GM13977 (cell line): ENCODE measurements at regions not wholly inside any gene's neighbourhood (a gene's known extent, or its start where the extent isn't known, plus 50 kb on each side); places are given as distances from the start of the nearest gene placed in this dataset.

ENCODE experiments used
- DNase-seq: peaks from one replicate; pipeline ENCODE4 v3.0.0; 2012; ENCODE audit warnings: low spot score
- CTCF ChIP-seq: IDR thresholded peaks from 2 replicates; pipeline ENCODE4 v1.5.1; 2012; ENCODE audit warnings: mild to moderate bottlenecking, control low read depth; ENCODE audit not compliant: insufficient read depth; ENCODE audit errors: extremely low read depth, missing control alignments
- in situ Hi-C: fragments of 300-500 bp; cut with MboI; formaldehyde crosslinking; loops from one replicate; pipeline ENCODE4 v1.12.0; 2022; ENCODE audit warnings: low sequenced_read_pairs, low pct_unique_long_range_greater_than_20kb, mixed read lengths, inconsistent platforms; ENCODE audit not compliant: unreplicated experiment

GRCh38 chr20:11001302-11001701 is 327.5 kb upstream of the JAG1 start:
- in situ Hi-C loops = no loop called here
- TF ChIP-seq CTCF = no peak
- DNase-seq = no peak

GRCh38 chr20:11001764-11002540 is 328.2 kb upstream of the JAG1 start:
- no peak for DNase-seq
- in situ Hi-C loops = no loop called here
- no peak for TF ChIP-seq CTCF

- TF ChIP-seq CTCF = no peak
- in situ Hi-C loops = no loop called here
Observed at GRCh38 chr20:11003341-11003740, 329.5 kb upstream of the JAG1 start.

GRCh38 chr20:11008444-11009033 is 334.7 kb upstream of the JAG1 start:
- in situ Hi-C loops = no loop called here
- TF ChIP-seq CTCF = no peak
- no peak for DNase-seq

More at GRCh38 chr20:11003341-11003740, 329.5 kb upstream of the JAG1 start:
- DNase-seq = no peak

GRCh38 chr20:11011653-11012052 is 337.9 kb upstream of the JAG1 start:
- in situ Hi-C loops = no loop called here
- no peak for DNase-seq
- TF ChIP-seq CTCF = no peak

GRCh38 chr20:11012975-11013374 is 339.2 kb upstream of the JAG1 start:
- TF ChIP-seq CTCF = no peak
- DNase-seq = no peak
- in situ Hi-C loops = no loop called here
